Osteoblast (primary cell): ENCODE measurements at regions not wholly inside any gene's neighbourhood (a gene's known extent, or its start where the extent isn't known, plus 50 kb on each side); places are given as distances from the start of the nearest gene placed in this dataset.

ENCODE experiments used
- DNase-seq: peaks from one replicate; pipeline ENCODE4 v3.0.0; 2011; ENCODE audit warnings: low spot score, mixed read lengths; ENCODE audit not compliant: insufficient read length; ENCODE audit errors: missing footprints
- H2AFZ ChIP-seq: 2 replicates; pipeline ENCODE4 v1.6.0; 2011; ENCODE audit warnings: mild to moderate bottlenecking, low read length
- H3K27ac ChIP-seq: 2 replicates; pipeline ENCODE4 v1.5.1; 2011; ENCODE audit warnings: mild to moderate bottlenecking, low read depth, low read length, moderate library complexity
- H3K27me3 ChIP-seq: 2 replicates; pipeline ENCODE4 v1.6.0; 2012; ENCODE audit warnings: mild to moderate bottlenecking, control low read depth, inconsistent platforms, low read length, moderate library complexity; ENCODE audit not compliant: insufficient read depth
- H3K36me3 ChIP-seq: 2 replicates; pipeline ENCODE4 v1.5.1; 2011; ENCODE audit warnings: mild to moderate bottlenecking, low read length, control low read depth, moderate library complexity; ENCODE audit not compliant: insufficient read depth
- H3K4me1 ChIP-seq: 2 replicates; pipeline ENCODE4 v1.5.1; 2011; ENCODE audit warnings: mild to moderate bottlenecking, low read length, control low read depth, moderate library complexity; ENCODE audit not compliant: insufficient read depth
- H3K4me2 ChIP-seq: 2 replicates; pipeline ENCODE4 v1.6.0; 2011; ENCODE audit warnings: mild to moderate bottlenecking, low read length; ENCODE audit not compliant: insufficient read depth
- H3K4me3 ChIP-seq: fragments of 200-600 bp; sonication (generic); 3 replicates; pipeline ENCODE4 v1.5.1; 2012; ENCODE audit warnings: mild to moderate bottlenecking, low read length, inconsistent platforms; ENCODE audit not compliant: insufficient read depth
- H3K79me2 ChIP-seq: 2 replicates; pipeline ENCODE4 v1.6.0; 2012; ENCODE audit warnings: mild to moderate bottlenecking, low read length, control low read depth, inconsistent platforms; ENCODE audit not compliant: insufficient read depth
- H3K9me3 ChIP-seq: 2 replicates; pipeline ENCODE4 v1.5.1; 2011; ENCODE audit warnings: low read depth, low read length, control low read depth
- H4K20me1 ChIP-seq: 2 replicates; pipeline ENCODE4 v1.6.0; 2012; ENCODE audit warnings: mild to moderate bottlenecking, low read length, control low read depth; ENCODE audit not compliant: insufficient read depth
- TF ChIP-seq, protein P1 (sequence below): IDR thresholded peaks from 2 replicates; pipeline ENCODE4 v1.5.1; 2011; ENCODE audit warnings: mild to moderate bottlenecking, low read depth, low read length, moderate library complexity; ENCODE audit errors: extremely low read depth

DNA sequence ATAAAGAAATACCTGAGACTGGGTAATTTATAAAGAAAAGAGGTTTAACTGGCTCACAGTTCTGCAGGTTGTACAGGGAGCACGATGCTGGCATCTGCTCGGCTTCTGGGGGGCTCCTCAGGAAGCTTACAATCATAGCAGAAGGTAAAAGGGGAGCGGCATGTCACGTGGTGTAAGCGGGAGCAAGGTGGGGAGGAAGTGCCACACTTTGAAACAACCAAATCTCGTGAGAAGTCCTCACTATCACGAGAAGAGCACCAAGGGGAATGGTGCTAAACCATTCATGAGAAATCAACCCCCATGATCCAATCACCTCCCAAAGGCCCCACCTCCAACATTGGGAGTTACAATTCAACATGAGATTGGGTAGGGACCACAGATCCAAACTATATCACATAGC lies 67.7 kb downstream of the AKR1B1 start:
- DNase-seq: no peak
- H3K36me3 ChIP-seq: no peaks in the 10 kb centered on the region
- H2AFZ ChIP-seq: no peak overlapping the region
- H4K20me1 ChIP-seq: no peaks in the 10 kb centered on the region
- H3K4me2 ChIP-seq: no peak overlapping the region
- H3K27me3 ChIP-seq: no peaks in the 10 kb centered on the region
- no peaks in the 10 kb centered on the region for H3K79me2 ChIP-seq
- no peaks in the 10 kb centered on the region for H3K4me1 ChIP-seq
- no peak overlapping the region for H3K27ac ChIP-seq
- H3K4me3 ChIP-seq: no peak overlapping the region
- TF ChIP-seq, protein P1, sequence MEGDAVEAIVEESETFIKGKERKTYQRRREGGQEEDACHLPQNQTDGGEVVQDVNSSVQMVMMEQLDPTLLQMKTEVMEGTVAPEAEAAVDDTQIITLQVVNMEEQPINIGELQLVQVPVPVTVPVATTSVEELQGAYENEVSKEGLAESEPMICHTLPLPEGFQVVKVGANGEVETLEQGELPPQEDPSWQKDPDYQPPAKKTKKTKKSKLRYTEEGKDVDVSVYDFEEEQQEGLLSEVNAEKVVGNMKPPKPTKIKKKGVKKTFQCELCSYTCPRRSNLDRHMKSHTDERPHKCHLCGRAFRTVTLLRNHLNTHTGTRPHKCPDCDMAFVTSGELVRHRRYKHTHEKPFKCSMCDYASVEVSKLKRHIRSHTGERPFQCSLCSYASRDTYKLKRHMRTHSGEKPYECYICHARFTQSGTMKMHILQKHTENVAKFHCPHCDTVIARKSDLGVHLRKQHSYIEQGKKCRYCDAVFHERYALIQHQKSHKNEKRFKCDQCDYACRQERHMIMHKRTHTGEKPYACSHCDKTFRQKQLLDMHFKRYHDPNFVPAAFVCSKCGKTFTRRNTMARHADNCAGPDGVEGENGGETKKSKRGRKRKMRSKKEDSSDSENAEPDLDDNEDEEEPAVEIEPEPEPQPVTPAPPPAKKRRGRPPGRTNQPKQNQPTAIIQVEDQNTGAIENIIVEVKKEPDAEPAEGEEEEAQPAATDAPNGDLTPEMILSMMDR: no peak
- no peaks in the 10 kb centered on the region for H3K9me3 ChIP-seq

DNA sequence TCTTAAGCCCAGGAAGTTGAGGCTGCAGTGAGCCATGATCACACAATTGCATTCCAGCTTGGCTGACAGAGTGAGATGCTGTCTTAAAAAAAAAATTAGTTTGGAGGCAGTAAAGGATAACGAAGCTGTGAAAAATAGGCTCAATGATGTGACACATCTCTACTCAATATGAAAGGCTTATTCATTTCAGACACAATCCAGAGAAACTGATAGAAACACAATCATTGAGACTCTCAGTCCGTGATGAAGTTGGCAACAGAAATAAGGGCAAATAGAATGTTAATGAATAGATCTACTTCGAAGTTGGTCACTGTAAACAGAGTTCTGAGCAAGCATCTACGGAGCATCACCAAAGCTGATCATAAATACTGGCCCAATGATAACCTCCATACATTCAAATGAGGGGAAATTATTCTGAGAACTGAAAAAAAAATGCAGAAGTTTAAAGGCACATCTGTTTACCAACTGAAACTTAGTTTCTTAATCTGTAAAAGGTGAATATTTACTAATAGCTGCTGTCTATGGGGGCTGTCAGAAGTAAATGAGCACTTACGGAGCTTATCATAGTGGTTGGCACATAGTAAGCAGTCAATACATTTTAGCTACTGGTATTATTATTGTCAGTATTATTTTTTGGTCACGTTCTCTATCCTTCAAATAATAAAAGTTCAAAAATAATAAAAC lies 70.4 kb downstream of the AKR1B1 start:
- H3K9me3 ChIP-seq: no peaks in the 10 kb centered on the region
- H3K36me3 ChIP-seq: no peaks in the 10 kb centered on the region
- H3K27me3 ChIP-seq: no peaks in the 10 kb centered on the region
- no peak overlapping the region for H3K4me3 ChIP-seq
- DNase-seq: no peak
- no peaks in the 10 kb centered on the region for H3K79me2 ChIP-seq
- no peaks in the 10 kb centered on the region for H4K20me1 ChIP-seq
- no peak overlapping the region for H3K4me2 ChIP-seq
- H2AFZ ChIP-seq: no peak overlapping the region
- H3K4me1 ChIP-seq: no peaks in the 10 kb centered on the region
- H3K27ac ChIP-seq: no peak overlapping the region
- TF ChIP-seq, protein P1: no peak

DNA sequence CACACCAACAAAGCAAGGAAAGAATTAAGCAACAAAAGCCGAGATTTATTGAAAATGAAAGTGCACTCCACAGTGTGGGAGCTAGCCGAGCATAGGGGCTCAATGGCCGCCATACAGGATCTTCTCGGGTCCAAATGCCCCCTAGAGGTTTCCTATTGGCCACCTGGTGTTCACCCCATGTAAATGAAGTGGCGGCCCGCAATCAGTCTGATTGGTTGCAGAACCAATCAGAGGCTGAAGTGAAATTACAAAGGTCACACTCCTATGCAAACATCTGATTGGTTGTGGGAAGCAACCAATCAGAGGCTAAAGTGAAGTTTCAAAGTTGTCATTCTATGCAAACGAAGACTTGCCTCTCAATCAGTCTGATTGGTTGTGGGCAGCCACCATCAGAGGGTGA lies 61.8 kb upstream of the SLC35B4 start:
- no peak for DNase-seq
- Histone ChIP-seq H3K4me1 (no peaks in the 10 kb centered on the region), H2AFZ (no peak overlapping the region), H3K9me3 (no peaks in the 10 kb centered on the region), H3K4me2 (peak overlapping the region; percentile 2), H3K27me3 (peaks cover 4% of the 10 kb centered on the region), H3K79me2 (no peaks in the 10 kb centered on the region), H3K36me3 (no peaks in the 10 kb centered on the region), H3K4me3 (no peak overlapping the region), H4K20me1 (no peaks in the 10 kb centered on the region), H3K27ac (no peak overlapping the region)
- TF ChIP-seq, protein P1: no peak

DNA sequence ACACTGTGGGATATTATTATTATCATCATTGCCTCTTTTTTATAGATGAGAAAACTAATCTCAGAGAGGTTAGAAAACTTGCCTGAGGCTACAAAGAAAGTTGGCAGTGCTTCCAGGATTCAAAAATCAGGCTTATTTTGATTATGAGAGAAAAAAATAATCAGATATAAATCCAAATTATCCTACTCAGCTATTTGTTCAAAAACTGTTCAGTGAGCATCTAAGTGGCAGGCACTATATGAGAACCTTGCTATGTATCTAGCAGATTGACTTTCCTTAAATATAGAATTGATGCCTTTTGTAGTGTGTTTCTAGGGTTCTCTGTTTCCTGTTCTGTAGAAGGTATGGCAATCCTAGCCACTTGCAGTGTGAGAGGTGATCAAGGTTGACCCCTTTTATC lies 60.0 kb upstream of the SLC35B4 start:
- Histone ChIP-seq H4K20me1 (no peaks in the 10 kb centered on the region), H3K4me3 (no peak overlapping the region), H3K27me3 (no peaks in the 10 kb centered on the region), H3K36me3 (no peaks in the 10 kb centered on the region), H3K9me3 (no peaks in the 10 kb centered on the region), H3K4me2 (no peak overlapping the region), H2AFZ (no peak overlapping the region), H3K4me1 (no peaks in the 10 kb centered on the region), H3K79me2 (no peaks in the 10 kb centered on the region), H3K27ac (no peak overlapping the region)
- TF ChIP-seq, protein P1: no peak
- DNase-seq: no peak
